GM19452 (cell line): ENCODE measurements at regions not wholly inside any gene's neighbourhood (a gene's known extent, or its start where the extent isn't known, plus 50 kb on each side); places are given as distances from the start of the nearest gene placed in this dataset.

ENCODE experiments used
- ATAC-seq: cut with Tn5 transposase; IDR thresholded peaks from one replicate; pipeline ENCODE4 v1.9.1; 2021; ENCODE audit not compliant: unreplicated experiment

DNA sequence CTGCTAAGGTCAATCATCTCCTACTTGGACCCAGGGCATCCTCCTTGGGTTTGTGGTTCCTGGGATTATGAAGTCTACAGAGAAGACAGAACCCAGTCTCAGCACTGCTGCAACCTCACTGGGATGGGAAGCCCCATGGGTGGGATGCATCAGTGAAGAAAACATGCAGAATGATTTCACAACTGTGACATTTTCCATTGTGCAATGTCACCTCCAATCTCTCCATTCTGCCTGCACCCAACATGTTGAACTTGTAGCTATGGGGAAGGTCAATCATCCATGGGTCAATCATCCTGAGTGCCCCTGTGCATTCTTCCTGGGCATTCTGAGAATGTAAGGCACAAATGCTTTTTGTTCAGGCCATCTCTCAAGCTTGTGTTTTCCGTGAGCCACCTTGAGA is 1004.4 kb upstream of the TMEM132C start:
- ATAC-seq: no peak

DNA sequence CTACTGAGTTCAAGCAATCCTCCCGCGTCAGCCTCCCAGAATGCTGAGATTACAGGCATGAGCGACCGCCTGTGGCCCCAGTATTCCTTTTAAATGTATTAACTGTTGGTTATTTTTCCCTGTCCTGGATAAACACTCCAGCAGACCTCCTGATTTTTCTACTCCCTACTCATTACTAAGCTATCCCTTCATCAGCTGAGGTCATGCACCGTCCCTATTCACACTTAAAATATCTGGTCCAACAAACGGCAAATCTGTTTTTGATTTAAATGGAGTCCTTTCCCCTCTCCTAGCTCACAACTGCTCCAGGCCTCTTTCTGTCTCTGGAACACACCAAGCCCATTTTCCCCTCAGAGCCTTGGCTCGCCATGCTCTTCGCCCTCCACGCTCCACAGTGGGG is 1003.3 kb upstream of the TMEM132C start:
- no peak for ATAC-seq

DNA sequence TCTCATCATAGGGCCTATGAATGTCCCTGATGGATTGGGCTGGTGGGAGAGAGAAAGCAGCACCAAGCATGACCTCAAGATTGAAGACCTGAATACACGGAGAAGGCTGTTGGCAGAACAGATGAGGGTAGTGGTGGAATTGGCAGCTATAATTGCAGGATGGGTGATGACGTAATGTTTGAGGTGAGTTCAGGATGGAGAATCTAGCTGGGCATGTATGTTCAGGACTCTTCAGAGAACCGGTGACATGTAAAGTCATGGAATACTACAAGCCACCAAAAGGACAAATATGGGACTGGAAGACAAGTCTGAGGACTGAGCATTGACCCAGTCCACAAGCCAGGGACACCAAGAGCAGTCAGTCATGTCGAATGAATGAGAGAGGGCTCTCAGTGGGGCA is 999.8 kb upstream of the TMEM132C start:
- no peak for ATAC-seq

DNA sequence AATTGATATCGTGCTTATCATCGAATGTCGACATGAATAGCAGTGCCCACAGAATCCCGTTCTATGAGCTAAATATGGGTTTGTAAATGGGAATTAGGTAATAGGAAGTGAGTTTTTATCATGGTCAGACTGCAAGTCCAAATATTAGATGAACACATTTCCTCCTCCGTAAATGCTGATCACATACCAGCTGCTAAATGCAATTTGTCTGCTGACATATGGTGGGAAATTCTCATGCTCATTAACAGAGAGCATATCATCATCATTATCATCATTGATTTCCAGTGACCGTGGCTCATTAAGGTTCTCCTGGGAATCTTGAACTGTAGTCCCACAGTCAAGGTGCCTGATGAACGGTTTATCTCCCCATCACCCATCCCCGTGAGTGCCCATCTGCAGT is 998.8 kb upstream of the TMEM132C start:
- ATAC-seq: no peak

DNA sequence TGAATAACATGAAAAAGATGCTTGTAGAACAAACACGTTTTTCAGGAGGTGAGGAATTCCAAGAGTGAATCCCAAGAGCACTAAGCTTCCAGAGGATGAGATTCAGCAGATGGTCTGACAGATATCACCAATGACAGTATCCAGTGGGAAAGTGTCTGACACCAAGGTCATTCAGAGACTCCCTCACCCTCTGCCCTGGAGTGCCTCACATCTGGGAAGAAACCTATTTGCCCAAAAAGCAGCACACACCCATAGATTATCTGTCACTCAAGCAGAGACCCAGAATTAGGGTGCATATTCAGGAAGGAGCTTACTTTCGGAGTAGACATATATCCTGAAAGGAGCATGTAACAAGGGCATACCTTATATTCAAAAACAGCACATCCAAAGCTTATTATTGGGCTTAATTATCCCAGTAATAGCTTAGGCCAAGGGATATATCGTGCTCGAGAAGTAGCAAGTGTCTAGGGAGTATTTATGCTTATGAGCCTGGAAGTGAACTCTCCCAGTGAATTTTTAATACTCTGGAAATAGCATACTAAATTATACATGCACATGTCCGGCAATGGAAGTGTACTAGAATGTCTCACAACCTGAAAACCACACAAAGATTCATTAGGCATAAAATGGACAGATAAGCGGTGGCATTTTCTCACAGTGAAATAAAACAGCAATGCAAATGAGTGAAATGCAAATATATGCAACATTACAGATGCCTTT is 998.1 kb upstream of the TMEM132C start:
- no peak for ATAC-seq

DNA sequence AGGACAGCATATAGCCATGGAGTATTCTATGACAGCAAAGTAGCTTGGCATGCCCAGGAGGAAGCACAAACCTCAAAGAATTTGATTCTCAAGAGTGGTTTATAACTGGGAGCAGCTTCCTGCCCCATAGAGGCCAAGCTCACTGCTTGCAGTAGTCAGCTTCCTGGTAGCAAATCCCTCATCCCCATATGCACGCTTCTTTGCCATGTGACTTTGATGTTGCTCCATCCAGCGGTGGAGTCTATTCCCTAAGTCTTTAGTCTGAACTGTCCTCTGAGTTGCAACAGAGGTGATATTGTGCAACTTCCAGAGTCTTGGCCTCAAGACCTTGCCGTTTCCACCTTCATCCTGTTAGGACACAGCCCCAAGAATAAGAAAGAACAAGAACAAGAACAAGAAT is 996.8 kb upstream of the TMEM132C start:
- no peak for ATAC-seq

DNA sequence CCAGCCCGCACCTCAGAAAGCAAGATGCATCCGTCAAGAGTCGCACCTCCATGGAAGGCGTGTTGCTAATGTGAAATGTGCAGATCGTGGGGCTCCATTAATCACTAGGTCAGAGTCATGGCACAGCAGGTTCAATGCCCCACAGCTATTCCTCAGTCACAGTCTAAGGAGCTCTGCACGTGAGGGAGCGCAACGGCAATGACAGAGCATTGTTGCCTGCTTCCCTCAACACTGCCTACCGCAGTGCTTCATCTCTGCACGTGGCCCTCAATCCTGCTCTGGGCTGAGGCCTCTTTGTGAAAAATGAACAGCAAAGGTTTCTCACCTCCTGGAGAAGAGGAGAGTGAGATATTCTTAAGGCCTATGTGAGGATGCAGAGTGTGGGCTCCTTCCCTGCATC is 995.2 kb upstream of the TMEM132C start:
- ATAC-seq: no peak

DNA sequence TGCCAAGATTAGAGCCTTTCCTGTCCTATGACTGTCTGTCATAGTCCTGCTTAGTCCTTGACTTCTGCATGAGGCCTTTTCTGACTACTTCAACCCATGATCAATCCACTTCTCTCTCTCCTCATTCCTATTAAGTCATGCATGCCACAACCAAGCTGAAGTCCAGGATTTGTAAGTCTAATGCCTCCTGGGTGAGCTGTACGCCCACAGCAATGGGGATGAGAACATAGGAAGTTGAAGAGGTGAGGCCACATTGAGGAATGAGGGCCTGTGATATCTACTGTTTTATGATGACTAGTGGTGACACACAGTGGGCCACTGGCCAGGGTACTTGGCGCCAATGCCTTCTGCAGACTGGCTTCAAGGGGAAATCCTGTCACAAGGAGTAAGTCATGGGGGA is 994.1 kb upstream of the TMEM132C start:
- no peak for ATAC-seq

DNA sequence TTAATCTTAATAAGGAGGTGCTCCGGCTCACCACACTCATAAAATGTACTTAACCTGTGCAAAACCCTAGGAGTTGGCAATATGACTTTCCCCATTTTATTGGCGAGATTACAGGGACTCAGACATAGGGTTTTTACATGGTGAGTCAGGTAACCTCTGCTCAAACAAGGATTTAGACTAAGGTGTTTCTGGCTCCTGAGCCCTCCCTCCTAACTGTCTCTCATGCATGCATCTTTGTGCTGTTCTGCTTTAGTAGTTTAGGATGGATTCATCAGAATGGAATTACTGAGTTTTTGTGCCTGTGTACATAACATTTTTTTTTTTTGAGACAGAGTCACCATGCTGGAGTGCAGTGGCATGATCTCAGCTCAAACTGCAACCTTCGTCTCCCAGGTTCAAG is 993.3 kb upstream of the TMEM132C start:
- no peak for ATAC-seq

DNA sequence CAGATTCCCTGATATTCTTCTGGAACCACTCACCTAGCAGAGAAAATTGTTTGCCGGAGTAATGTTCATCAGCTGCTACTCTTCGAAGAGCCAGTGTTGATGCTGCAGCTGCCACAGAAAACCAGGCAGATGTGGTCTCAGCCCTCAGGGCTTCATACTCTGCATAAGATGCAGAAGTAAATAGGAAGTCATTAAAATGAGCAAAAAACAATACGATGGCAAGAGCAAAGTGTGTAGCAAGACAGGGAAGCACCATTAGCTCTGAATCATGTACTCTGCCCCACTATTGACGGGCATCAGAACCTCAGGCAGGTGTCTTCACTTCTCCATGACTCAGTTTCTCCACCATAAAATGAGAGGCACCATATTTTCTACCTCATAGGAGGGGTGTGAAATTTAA is 991.6 kb upstream of the TMEM132C start:
- ATAC-seq: no peak

DNA sequence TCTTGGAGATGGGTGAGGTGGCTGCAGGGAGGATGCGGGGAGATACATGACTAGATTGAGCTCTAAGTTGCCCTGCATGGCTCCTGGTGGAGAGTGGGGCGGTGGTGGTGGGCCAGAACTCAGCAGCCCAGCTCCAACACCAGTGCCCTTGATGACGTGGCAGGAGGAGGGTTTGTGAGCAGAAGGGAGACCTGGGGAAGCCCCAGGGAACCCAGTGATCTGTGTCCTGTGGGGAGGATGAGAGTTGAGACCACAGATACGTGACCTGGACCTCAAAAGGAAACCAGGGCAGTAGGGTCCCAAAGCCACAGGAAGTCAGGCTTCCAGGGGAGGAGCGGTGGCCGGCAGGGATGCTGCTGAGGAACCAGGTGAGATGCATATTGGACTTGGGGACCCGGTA is 989.1 kb upstream of the TMEM132C start:
- ATAC-seq: peak; percentile 65

DNA sequence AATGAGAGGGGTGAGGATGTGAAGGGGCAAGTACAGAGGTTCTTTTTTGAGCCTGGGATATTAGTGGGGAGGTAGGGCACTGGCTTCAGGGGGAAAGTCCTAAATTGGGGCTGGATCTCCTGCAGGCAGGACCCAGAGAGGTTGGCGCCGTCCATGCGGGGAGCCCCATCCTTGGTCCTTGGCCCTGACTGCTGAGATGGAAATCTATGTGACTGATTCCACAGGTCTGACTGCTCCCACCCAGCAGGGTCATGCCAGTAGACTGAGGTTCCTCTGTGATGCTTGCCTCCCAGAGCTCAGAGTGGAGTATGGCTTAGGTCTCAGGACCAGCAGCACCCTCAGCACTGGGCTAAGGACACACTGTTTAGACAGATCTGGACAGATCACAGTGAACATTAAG is 988.6 kb upstream of the TMEM132C start:
- ATAC-seq: no peak

DNA sequence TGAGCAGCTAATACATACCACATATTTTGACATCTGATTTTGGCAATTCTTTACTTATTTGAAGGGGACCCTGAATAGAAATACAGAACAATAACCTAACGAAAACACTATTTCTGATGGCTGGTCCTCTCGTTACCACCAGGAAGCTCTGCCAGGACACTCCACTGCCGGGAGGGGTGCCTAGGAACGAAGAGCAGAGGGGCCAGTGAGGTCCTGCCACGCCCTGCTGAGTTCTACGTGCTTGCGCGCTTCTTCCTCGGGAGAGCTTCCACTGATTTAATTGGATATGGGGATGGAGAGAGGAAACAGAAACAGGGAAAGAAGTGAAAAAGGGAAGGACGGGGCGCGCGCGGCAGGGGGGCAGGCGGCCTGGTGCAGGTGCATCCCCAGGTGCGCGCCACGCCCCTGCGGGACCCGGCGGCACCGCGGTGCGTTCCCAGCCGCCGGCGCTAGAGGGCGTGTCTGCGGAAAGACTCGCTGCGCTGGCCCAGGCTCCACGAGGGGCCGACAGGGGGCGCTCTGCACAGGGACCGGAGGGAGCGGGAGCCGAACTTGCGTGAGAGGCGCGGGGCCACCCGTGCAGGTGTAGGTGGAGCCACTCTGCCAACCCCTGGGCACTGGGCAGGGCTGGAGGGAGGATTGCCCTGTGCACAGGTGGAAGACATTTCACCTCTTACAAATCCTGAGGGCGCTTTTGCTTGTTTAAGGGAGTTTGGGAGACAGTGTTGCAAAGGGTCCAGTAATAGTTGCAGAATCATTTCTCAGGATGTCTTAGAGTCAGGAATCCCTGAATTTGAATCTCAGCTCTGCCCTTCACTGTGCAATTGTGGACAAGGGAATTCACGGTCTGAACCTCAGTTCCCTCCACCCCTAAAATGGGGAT is 986.3 kb upstream of the TMEM132C start:
- peak; percentile 65 for ATAC-seq

DNA sequence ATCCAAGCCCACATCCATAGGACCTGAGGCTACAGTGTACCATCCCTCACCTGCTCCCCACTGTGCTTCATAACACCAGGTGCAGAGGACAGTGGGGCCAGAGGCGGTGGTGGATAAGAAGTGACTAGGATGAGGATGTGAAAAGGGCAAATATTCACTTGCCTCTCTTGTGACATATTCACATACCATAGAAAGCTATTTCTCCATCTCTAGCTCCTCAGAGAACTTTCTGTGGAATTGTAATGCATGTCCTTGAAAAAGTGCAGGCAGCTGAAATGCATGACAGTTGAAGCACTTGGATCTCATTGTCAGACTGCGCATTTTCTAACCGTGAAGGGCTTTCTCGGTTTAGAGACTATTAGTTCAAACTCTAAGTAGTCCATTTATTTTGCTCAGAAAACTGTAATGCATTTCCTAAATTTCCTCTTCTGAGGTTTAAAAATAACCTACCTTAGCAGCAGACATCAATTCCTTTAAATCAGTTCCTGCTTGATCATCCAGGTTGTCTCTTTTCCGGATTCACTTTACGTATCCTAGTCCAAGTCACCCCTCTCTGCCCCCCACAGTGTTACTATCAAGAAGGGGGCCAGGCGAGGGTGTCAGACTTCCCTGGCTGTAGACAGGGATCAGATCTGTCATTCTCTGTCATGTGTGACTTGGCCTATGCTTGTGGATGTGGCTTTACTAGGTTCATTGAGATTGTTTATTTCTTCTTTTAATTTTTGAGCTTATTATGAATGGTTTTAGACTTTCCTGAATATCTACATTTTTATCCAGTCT is 984.0 kb upstream of the TMEM132C start:
- no peak for ATAC-seq

DNA sequence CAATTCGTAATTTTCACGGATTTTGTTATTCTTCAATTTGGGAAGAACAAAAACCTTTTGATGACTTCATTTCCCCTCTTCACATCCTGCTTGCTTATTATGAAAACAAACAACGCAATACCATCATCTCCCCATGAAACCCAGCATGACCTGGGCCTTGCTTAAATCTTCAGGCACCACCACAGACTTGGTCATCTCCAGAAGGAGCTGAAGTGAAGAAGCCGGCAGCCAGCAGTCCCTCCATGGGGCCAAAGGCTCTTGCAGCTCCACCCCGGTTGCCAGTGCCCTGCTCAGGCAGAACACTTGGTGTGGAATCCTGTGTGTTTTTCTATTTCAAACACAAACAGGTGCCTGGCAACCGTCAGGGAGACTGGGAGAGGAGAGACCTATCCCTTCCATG is 982.9 kb upstream of the TMEM132C start:
- no peak for ATAC-seq

DNA sequence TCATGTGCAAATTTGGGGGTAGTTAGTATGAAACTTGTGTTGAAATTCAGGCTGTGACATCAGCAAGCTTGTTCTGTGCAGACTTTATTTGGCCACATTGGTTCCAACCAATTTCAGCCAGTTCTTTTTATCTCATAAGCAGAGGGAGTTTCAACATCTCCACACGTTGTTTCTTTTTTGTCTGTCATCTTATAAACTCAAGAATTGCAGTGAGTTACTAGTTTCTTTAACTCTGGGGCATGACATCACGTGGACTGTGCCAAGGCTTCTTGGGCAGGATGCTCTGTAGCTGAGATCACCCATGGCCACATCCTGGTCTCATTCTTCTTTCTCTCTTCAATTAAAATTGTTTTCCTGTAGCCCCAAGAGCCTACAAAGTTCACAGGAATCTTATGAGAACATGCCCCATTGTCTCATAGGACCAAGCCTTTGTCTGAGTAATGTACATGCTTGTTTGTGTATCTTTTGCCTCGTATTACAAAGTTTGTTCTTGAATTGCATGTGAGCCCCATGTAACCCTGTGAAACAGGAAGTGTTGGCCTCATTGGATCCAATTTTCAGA is 982.0 kb upstream of the TMEM132C start:
- ATAC-seq: no peak

DNA sequence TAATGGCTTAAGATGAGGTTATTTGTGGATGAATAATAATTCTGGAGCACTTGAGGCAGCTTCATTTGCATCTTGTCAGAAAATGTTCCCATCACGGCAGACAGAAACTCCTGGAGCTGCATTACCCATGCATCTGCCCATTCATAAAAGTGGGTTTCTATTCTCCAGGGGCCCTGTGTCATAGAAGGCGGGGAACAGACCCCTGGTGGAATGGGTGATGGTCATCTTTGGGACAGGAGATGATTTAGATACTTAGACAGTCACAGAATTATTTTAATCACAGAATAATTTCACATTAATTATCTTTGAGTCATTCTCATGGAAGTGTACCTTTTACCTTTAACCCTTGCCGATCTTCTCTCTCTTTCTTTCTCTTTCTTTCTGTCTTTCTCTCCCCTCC is 980.7 kb upstream of the TMEM132C start:
- no peak for ATAC-seq

DNA sequence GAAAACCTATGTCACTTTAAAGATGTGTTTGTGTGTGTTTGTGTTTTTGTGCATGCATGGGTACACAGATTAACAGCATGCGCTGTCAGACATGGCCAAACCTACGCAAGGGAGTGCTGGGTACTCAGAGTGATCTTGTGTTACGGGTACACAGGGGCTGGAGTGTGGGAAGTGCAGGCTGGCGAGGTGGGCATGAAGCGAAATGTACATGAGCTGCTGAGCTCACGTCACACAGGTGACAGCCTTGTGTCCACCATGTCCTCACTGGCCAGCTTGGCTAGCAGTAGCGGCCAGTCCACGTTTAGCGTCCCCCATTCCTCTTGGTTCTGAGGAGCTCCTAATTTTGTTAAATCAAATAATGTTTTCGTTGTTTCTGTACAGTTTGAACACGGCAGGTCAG is 979.7 kb upstream of the TMEM132C start:
- no peak for ATAC-seq

DNA sequence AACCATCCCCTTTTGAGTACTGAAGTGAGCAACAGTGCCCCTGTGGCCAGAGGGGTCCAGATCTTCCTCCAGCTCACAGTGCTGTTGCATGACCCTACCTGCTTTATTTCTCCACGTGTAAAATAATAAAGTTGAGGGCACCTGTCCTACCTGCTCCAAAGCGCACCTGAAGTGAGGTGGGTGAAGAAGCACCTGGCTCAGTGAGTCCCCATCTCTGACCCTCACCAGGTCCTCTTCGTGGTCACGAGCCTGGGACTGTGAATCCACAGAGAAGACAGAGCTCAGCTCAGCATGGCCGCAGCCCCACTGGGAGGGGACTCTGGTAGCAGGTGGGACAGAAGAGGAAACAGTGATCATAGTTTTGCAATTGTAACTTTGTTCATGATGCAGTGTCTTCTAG is 976.7 kb upstream of the TMEM132C start:
- no peak for ATAC-seq

DNA sequence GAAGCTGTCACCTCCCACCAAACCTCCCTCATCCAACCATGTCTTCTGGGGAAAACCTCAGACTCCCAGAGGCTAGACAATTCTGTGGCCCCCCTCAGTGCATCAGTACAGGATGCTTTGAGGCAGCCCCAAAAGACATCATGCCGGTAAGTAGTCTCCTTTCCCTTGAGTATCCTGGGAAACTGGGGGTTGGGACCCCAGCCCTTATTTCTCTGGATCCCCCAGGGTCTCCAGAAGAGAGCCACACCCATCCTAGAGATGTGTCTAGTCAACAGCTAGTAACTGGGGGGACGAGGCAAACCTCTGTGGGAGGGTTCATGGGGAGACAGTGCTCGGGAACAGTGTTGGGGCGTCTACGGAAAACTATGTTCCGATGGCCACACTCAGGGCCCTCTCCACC is 974.2 kb upstream of the TMEM132C start:
- ATAC-seq: no peak

DNA sequence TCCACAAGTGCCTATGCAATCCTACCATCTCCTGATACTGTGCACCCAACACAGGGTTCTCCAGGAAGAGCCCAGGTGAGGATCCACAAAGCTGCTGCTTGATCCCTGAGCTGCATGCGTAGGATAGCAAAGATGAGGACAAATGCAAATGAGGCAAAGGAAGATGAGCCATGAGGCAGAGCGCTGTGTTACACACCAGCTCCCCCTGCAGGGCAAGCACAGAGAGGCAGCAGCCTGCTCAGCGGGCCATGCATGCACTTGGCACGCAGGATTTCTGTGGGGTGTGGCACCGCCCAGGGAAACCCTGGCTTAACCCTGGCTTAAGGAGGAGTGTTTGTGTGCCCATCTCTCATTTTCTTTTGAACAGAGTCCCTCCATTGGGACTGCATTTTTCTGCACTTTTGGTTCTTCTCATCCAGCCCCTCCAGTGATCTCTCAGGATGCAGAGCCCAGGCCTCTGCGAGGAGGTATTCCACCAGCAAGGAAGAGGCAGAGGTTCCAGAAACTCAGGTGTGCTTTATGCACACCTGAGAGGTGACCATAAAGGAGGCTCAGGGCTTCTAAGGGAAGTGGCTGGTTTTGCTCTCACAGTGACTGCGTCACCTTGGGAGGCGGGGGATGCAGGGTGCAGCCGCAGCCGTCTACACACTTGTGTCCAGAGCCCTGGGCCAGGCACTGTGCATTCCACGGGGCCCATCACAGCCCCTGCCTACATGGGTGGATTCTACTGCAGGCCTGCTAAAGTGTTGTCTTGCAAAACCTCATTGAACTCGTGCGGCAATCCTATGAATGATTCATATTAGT is 973.3 kb upstream of the TMEM132C start:
- ATAC-seq: no peak
